ENCODE measurements at regions not wholly inside any gene's neighbourhood (a gene's known extent, or its start where the extent isn't known, plus 50 kb on each side); places are given as distances from the start of the nearest gene placed in this dataset.
A peak's percentile ranks its signal among the peaks of the same experiment; 100 is the strongest.

DNA sequence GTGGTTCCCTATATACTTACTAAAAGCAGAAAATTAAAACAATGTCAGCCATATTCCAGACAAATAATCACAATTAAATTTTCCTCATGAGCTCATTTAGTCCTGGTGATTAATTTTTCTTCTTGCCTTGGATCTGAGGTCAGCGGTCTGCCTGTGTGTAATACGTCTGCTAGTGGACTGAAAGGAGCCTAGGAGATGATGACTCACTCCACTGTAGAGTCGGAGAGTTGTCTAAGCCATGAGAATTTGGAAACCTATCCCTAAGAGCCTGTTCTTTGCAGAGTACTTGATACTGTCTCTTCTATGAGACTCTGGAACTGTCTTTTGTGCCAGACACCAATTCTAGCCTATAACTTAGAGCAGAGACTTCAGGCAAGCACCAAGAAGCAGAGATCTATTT, 94.2 kb upstream of the RAB27B start:
- H4K5ac ChIP-seq (ENCODE audit: low read depth, low read length): no peak overlapping the region
- ChIA-PET POLR2A (ENCODE audit: unreplicated experiment) (no interaction called here), CTCF (no interaction called here)
- no peaks in the 10 kb centered on the region for H3K9me1 ChIP-seq (ENCODE audit: insufficient read depth, low read length)
- dilution Hi-C loops (cut with HindIII; ENCODE audit: low sequenced_read_pairs, unreplicated experiment): no loop called here
- H3K4ac ChIP-seq (ENCODE audit: low read depth, low read length): no peak overlapping the region; the same call in 1 of the 2 replicates
- H4K8ac ChIP-seq (ENCODE audit: low read depth in 2 of 2, low read length in 2 of 2): no peak overlapping the region
- no peaks in the 10 kb centered on the region for H3K27me3 ChIP-seq (ENCODE audit: control insufficient read depth, insufficient read depth, low read length)
- TF ChIP-seq BHLHE40 (IDR thresholded peaks at IDR 0.05; ENCODE audit: low read depth, low read length) (peak; percentile 24; the same call in 1 of the 2 replicates), CTCF (conservative IDR thresholded peaks at IDR 0.05; ENCODE audit: low read depth, low read length) (no peak), MAFK (IDR thresholded peaks at IDR 0.05; ENCODE audit: low read depth, low read length) (no peak), FOS (IDR thresholded peaks at IDR 0.05; ENCODE audit: low read depth, low read length) (peak; percentile 94), POLR2A (IDR thresholded peaks at IDR 0.05; ENCODE audit: low read depth, low read length) (no peak), MAZ (IDR thresholded peaks at IDR 0.05; ENCODE audit: borderline replicate concordance, low read depth, low read length) (no peak), RAD21 (IDR thresholded peaks at IDR 0.05; ENCODE audit: low read length) (0 out of 2 replicates have a peak, but pooled peaks have one; percentile 10), CHD1 (IDR thresholded peaks at IDR 0.05; ENCODE audit: low read depth, low read length) (no peak), RFX5 (IDR thresholded peaks at IDR 0.05; ENCODE audit: low read depth, low read length) (no peak), RCOR1 (IDR thresholded peaks at IDR 0.05; ENCODE audit: insufficient replicate concordance, low read length) (no peak), CEBPB (IDR thresholded peaks at IDR 0.05; ENCODE audit: low read depth, low read length) (peak; percentile 65)
- no peak overlapping the region for H3K27ac ChIP-seq (ENCODE audit: insufficient read depth, low read length)
- peak; percentile 98 for ATAC-seq (ENCODE audit: low read depth)
- in situ Hi-C loops (cut with MboI; ENCODE audit: low sequenced_read_pairs): no loop called here
- H2BK15ac ChIP-seq (ENCODE audit: low read depth, low read length): peak overlapping the region; percentile 39; the same call in 2 of the 3 replicates
- H3K14ac ChIP-seq (replicated peaks; ENCODE audit: low read depth, low read length): no peak overlapping the region; the same call in 1 of the 2 replicates
- H2AK5ac ChIP-seq (ENCODE audit: low read depth, low read length): no peak overlapping the region
- H3K36me3 ChIP-seq (ENCODE audit: control insufficient read depth, insufficient read depth, low read length): no peaks in the 10 kb centered on the region
- no TSS peak for BruUV-seq (replicated peaks)
- H4K20me1 ChIP-seq (ENCODE audit: insufficient read depth, low read length): no peaks in the 10 kb centered on the region
- WGBS, 2 experiments (ENCODE audit: extremely low coverage in 2 of 2, insufficient read length in 1 of 2): no CpG with 5 or more reads among the region's 3 CpGs
- no peak overlapping the region for H2AFZ ChIP-seq (replicated peaks; ENCODE audit: low read length, poor library complexity)
- H2BK5ac ChIP-seq (ENCODE audit: low read depth, low read length, poor library complexity, severe bottlenecking): peak overlapping the region; percentile 71
- no peaks in the 10 kb centered on the region for H3K79me1 ChIP-seq (ENCODE audit: low read depth in 1 of 2, low read length in 2 of 2)
- H3K23ac ChIP-seq (ENCODE audit: low read depth, low read length): no peak overlapping the region
- H3K4me3 ChIP-seq (ENCODE audit: insufficient read depth, low read depth, low read length): no peak overlapping the region
- H3K4me1 ChIP-seq (ENCODE audit: control insufficient read depth, insufficient read depth, low read length): peaks cover 5% of the 10 kb centered on the region; the same call in 1 of the 2 replicates
- no peak overlapping the region for H4K91ac ChIP-seq (ENCODE audit: insufficient read depth, low read depth, low read length)
- H3K18ac ChIP-seq (ENCODE audit: low read depth, low read length): no peak overlapping the region
- H3K56ac ChIP-seq (ENCODE audit: extremely low read depth, insufficient read depth, low read length): no peak overlapping the region
- H2BK120ac ChIP-seq (ENCODE audit: low read depth, low read length): peak overlapping the region; percentile 47; the same call in 1 of the 2 replicates
- no peak overlapping the region for H2BK20ac ChIP-seq (ENCODE audit: low read depth, low read length)
- intact Hi-C loops (cut with micrococcal nuclease): no loop called here
- H3K9ac ChIP-seq (ENCODE audit: low read depth, low read length): no peak overlapping the region
- peak; percentile 96 for DNase-seq
- no peaks in the 10 kb centered on the region; the same call in 1 of the 2 replicates for H3K9me3 ChIP-seq (ENCODE audit: control insufficient read depth, insufficient read depth, low read length)
- peak overlapping the region; percentile 58; the same call in 1 of the 2 replicates for H3K4me2 ChIP-seq (ENCODE audit: low read depth, low read length)
- no peak overlapping the region for H2AK9ac ChIP-seq (replicated peaks; ENCODE audit: low read depth, low read length, poor library complexity)
